Astrocyte of the cerebellum (primary cell): ENCODE measurements at regions not wholly inside any gene's neighbourhood (a gene's known extent, or its start where the extent isn't known, plus 50 kb on each side); places are given as distances from the start of the nearest gene placed in this dataset.

Experiments used
- DNase-seq: peaks from one replicate; pipeline ENCODE4 v3.0.0-alpha.2; 2011; ENCODE audit warnings: low read depth
- H3K4me3 ChIP-seq: 2 replicates; pipeline ENCODE4 v1.5.1; 2011; ENCODE audit warnings: mild to moderate bottlenecking, low read depth, low read length, moderate library complexity
- CTCF ChIP-seq: IDR thresholded peaks from 2 replicates; pipeline ENCODE4 v1.5.1; 2012; ENCODE audit warnings: low read length, low read depth, moderate library complexity, mild to moderate bottlenecking; ENCODE audit errors: missing control alignments
- in situ Hi-C: cut with HindIII; loops from 2 replicates; pipeline ENCODE4 v1.10.0; 2017; ENCODE audit warnings: low sequenced_read_pairs

- no peak overlapping the region for H3K4me3 ChIP-seq
- TF ChIP-seq CTCF: no peak
- no peak for DNase-seq
- in situ Hi-C loops: no loop called here
Measured at GRCh38 chr2:38164881-38165280, 88.9 kb upstream of the CYP1B1 start.

GRCh38 chr2:38163579-38163978 is 87.6 kb upstream of the CYP1B1 start:
- in situ Hi-C loops: no loop called here
- DNase-seq: no peak
- no peak overlapping the region for H3K4me3 ChIP-seq
- no peak for TF ChIP-seq CTCF

GRCh38 chr2:38163006-38163405 is 87.1 kb upstream of the CYP1B1 start:
- DNase-seq: no peak
- no peak overlapping the region for H3K4me3 ChIP-seq
- TF ChIP-seq CTCF: no peak
- in situ Hi-C loops: no loop called here

- in situ Hi-C loops: no loop called here
- H3K4me3 ChIP-seq: no peak overlapping the region
- DNase-seq: no peak
- no peak for TF ChIP-seq CTCF
Measured at GRCh38 chr2:38160516-38160915, 84.6 kb upstream of the CYP1B1 start.

GRCh38 chr2:38159597-38159996 is 83.6 kb upstream of the CYP1B1 start:
- no peak for DNase-seq
- no peak overlapping the region for H3K4me3 ChIP-seq
- in situ Hi-C loops: no loop called here
- no peak for TF ChIP-seq CTCF

GRCh38 chr2:38159191-38159590 is 83.2 kb upstream of the CYP1B1 start:
- no peak overlapping the region for H3K4me3 ChIP-seq
- no peak for TF ChIP-seq CTCF
- in situ Hi-C loops: no loop called here
- no peak for DNase-seq
